ENCODE measurements at regions not wholly inside any gene's neighbourhood (a gene's known extent, or its start where the extent isn't known, plus 50 kb on each side); places are given as distances from the start of the nearest gene placed in this dataset.
A peak's percentile ranks its signal among the peaks of the same experiment; 100 is the strongest.

GRCh38 chr10:78252286-78252685 lies 218.6 kb downstream of the RPS24 start:
- no peak for DNase-seq
- WGBS, 4 donors = 87 to 95% (median 92%) methylated on average over 10 of the region's 10 CpGs
- intact Hi-C loops (cut with DNase I) = no loop called here
- no peaks in the 10 kb centered on the region for H3K9me3 ChIP-seq (replicated peaks in 1 of 3)
- no peak overlapping the region for H3K27ac ChIP-seq
- TF ChIP-seq, protein P1, sequence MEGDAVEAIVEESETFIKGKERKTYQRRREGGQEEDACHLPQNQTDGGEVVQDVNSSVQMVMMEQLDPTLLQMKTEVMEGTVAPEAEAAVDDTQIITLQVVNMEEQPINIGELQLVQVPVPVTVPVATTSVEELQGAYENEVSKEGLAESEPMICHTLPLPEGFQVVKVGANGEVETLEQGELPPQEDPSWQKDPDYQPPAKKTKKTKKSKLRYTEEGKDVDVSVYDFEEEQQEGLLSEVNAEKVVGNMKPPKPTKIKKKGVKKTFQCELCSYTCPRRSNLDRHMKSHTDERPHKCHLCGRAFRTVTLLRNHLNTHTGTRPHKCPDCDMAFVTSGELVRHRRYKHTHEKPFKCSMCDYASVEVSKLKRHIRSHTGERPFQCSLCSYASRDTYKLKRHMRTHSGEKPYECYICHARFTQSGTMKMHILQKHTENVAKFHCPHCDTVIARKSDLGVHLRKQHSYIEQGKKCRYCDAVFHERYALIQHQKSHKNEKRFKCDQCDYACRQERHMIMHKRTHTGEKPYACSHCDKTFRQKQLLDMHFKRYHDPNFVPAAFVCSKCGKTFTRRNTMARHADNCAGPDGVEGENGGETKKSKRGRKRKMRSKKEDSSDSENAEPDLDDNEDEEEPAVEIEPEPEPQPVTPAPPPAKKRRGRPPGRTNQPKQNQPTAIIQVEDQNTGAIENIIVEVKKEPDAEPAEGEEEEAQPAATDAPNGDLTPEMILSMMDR (IDR thresholded peaks at IDR 0.05) = no peak
- no peak for TF ChIP-seq POLR2A (IDR thresholded peaks at IDR 0.05)
- H3K4me3 ChIP-seq = no peak overlapping the region
- no peaks in the 10 kb centered on the region for H3K36me3 ChIP-seq (replicated peaks in 1 of 2)
- no peaks in the 10 kb centered on the region for H3K27me3 ChIP-seq
- peaks cover 0 to 14% of the 10 kb centered on the region in 2 donors for H3K4me1 ChIP-seq (replicated peaks in 1 of 2)

- Histone ChIP-seq H3K27ac (no peak overlapping the region), H3K36me3 (replicated peaks in 1 of 2) (no peaks in the 10 kb centered on the region), H3K27me3 (no peaks in the 10 kb centered on the region), H3K4me1 (replicated peaks in 1 of 2) (peaks cover 0 to 14% of the 10 kb centered on the region in 2 donors), H3K9me3 (replicated peaks in 1 of 3) (no peaks in the 10 kb centered on the region), H3K4me3 (no peak overlapping the region)
- no peak for DNase-seq
- TF ChIP-seq POLR2A (IDR thresholded peaks at IDR 0.05) = no peak
- TF ChIP-seq, protein P1 (IDR thresholded peaks at IDR 0.05) = no peak
- intact Hi-C loops (cut with DNase I) = no loop called here
- 83 to 97% (median 91%) methylated on average over 9 of the region's 9 CpGs for WGBS, 4 donors
These were observed 219.6 kb downstream of the RPS24 start for GRCh38 chr10:78253063-78253853.

DNA sequence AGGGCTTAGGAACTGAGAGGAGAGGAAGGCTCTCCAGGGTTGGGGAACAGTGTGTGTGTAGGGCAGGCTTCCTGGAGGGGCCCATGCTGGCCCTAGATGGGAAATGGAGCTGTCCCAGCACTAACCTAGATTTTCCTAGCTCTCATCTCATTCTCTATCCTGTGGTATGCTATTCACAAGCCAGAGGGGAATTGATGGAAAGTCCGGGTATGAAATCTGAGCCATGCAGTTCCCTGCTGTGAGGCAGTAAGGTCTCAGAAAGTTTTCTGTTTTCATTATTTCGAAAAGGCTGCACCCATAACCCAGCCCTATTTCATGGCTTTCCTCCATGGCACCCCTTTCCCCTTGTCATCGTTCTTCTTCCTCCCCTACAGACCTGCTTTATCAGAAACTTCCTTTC lies 220.3 kb downstream of the RPS24 start:
- Histone ChIP-seq H3K9me3 (replicated peaks in 1 of 3) (no peaks in the 10 kb centered on the region), H3K36me3 (replicated peaks in 1 of 2) (no peaks in the 10 kb centered on the region), H3K4me1 (replicated peaks in 1 of 2) (peaks cover 0 to 14% of the 10 kb centered on the region in 2 donors), H3K27me3 (no peaks in the 10 kb centered on the region), H3K27ac (no peak overlapping the region), H3K4me3 (no peak overlapping the region)
- no peak for TF ChIP-seq POLR2A (IDR thresholded peaks at IDR 0.05)
- TF ChIP-seq, protein P1 (IDR thresholded peaks at IDR 0.05) = no peak
- intact Hi-C loops (cut with DNase I) = no loop called here
- DNase-seq = no peak
- 76 to 87% (median 86%) methylated on average over 3 of the region's 3 CpGs for WGBS, 4 donors

DNA sequence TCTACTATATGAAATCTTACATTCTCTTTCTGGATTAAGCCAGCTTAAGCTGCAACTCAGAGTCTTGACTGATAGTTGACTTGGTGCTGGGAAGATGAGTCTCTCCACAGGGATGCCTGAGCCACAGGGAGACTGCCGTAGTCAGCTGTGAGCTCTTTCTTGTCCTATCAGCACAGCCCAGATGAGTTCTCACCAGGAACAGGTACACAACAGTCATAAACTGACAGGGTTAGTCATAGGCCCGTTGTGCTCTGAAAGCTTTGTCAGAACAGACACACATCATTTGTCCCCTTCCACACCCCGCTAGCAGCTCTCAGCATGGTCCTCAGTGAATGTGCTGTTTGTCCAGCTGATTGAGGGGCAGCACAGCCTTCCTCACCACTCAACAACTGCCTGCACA lies 221.6 kb downstream of the RPS24 start:
- no peaks in the 10 kb centered on the region for H3K36me3 ChIP-seq (replicated peaks in 1 of 2)
- intact Hi-C loops (cut with DNase I) = no loop called here
- no peak overlapping the region for H3K4me3 ChIP-seq
- H3K4me1 ChIP-seq (replicated peaks in 1 of 2) = peaks cover 0 to 14% of the 10 kb centered on the region in 2 donors
- 84 to 91% (median 86%) methylated on average over 3 of the region's 3 CpGs for WGBS, 4 donors
- H3K27me3 ChIP-seq = no peaks in the 10 kb centered on the region
- no peaks in the 10 kb centered on the region for H3K9me3 ChIP-seq (replicated peaks in 1 of 3)
- TF ChIP-seq POLR2A (IDR thresholded peaks at IDR 0.05) = no peak
- TF ChIP-seq, protein P1 (IDR thresholded peaks at IDR 0.05) = no peak
- DNase-seq = no peak
- H3K27ac ChIP-seq = peak overlapping the region in 1 of 5 donors; percentile 93
